ENCODE measurements at regions not wholly inside any gene's neighbourhood (a gene's known extent, or its start where the extent isn't known, plus 50 kb on each side); places are given as distances from the start of the nearest gene placed in this dataset.

GRCh38 chr12:87930033-87930432, 99.2 kb downstream of the C12orf50 start:
- H3K27me3 ChIP-seq (ENCODE audit: insufficient read depth, low read depth, low read length) = no peaks in the 10 kb centered on the region
- H3F3A ChIP-seq (ENCODE audit: insufficient read depth, low read length, poor library complexity, severe bottlenecking) = no peaks in the 10 kb centered on the region
- no peak overlapping the region for H3K4me3 ChIP-seq (ENCODE audit: low read length)
- TF ChIP-seq POLR2AphosphoS5 (IDR thresholded peaks at IDR 0.05) = no peak
- TF ChIP-seq SMC3 (conservative IDR thresholded peaks at IDR 0.05; ENCODE audit: poor library complexity) = no peak
- H3K27ac ChIP-seq (ENCODE audit: low read length) = no peak overlapping the region
- H4K20me1 ChIP-seq (ENCODE audit: insufficient read depth) = no peaks in the 10 kb centered on the region
- H3K36me3 ChIP-seq (ENCODE audit: insufficient read depth, low read length) = no peaks in the 10 kb centered on the region
- H3K4me2 ChIP-seq (ENCODE audit: low read length) = no peak overlapping the region
- H2AFZ ChIP-seq (ENCODE audit: low read depth, low read length) = no peak overlapping the region
- H3K9me3 ChIP-seq (ENCODE audit: low read length) = no peaks in the 10 kb centered on the region
- no peaks in the 10 kb centered on the region for H3K79me2 ChIP-seq (replicated peaks; ENCODE audit: insufficient read depth, low read length)
- no peak overlapping the region for H3K9ac ChIP-seq (ENCODE audit: low read length)
- H3K9me2 ChIP-seq (ENCODE audit: insufficient read depth, low read length) = no peaks in the 10 kb centered on the region

GRCh38 chr12:87929346-87929745, 99.9 kb downstream of the C12orf50 start:
- TF ChIP-seq CTCF (IDR thresholded peaks at IDR 0.05; ENCODE audit: poor library complexity, severe bottlenecking) = no peak
- no peak for TF ChIP-seq RAD21 (conservative IDR thresholded peaks at IDR 0.05)
- TF ChIP-seq EZH2 (IDR thresholded peaks at IDR 0.05; ENCODE audit: borderline replicate concordance, insufficient read depth, low read length, poor library complexity, severe bottlenecking) = no peak
- no peak for TF ChIP-seq SMC3 (conservative IDR thresholded peaks at IDR 0.05; ENCODE audit: poor library complexity)
- TF ChIP-seq REST (IDR thresholded peaks at IDR 0.05; ENCODE audit: borderline replicate concordance) = no peak
- TF ChIP-seq MXI1 (conservative IDR thresholded peaks at IDR 0.05; ENCODE audit: poor library complexity, severe bottlenecking) = no peak
- TF ChIP-seq POLR2AphosphoS5 (IDR thresholded peaks at IDR 0.05) = no peak
- TF ChIP-seq TAF1 (IDR thresholded peaks at IDR 0.05; ENCODE audit: low read depth) = no peak
- TF ChIP-seq EP300 (conservative IDR thresholded peaks at IDR 0.05; ENCODE audit: poor library complexity, severe bottlenecking) = no peak
- Histone ChIP-seq H3K27ac (ENCODE audit: low read length) (no peak overlapping the region), H3K4me3 (ENCODE audit: low read length) (no peak overlapping the region), H4K20me1 (ENCODE audit: insufficient read depth) (no peaks in the 10 kb centered on the region), H3K9ac (ENCODE audit: low read length) (no peak overlapping the region), H3K36me3 (ENCODE audit: insufficient read depth, low read length) (no peaks in the 10 kb centered on the region), H3K9me2 (ENCODE audit: insufficient read depth, low read length) (no peaks in the 10 kb centered on the region), H3K9me3 (ENCODE audit: low read length) (no peaks in the 10 kb centered on the region), H3K4me2 (ENCODE audit: low read length) (no peak overlapping the region), H3F3A (ENCODE audit: insufficient read depth, low read length, poor library complexity, severe bottlenecking) (no peaks in the 10 kb centered on the region), H3K79me2 (replicated peaks; ENCODE audit: insufficient read depth, low read length) (no peaks in the 10 kb centered on the region), H3K27me3 (ENCODE audit: insufficient read depth, low read depth, low read length) (no peaks in the 10 kb centered on the region), H2AFZ (ENCODE audit: low read depth, low read length) (no peak overlapping the region)

GRCh38 chr12:87928031-87928430, 101.2 kb downstream of the C12orf50 start:
- H3K4me2 ChIP-seq (ENCODE audit: low read length) = no peak overlapping the region
- no peaks in the 10 kb centered on the region for H3K27me3 ChIP-seq (ENCODE audit: insufficient read depth, low read depth, low read length)
- no peak overlapping the region for H3K27ac ChIP-seq (ENCODE audit: low read length)
- no peaks in the 10 kb centered on the region for H3K9me2 ChIP-seq (ENCODE audit: insufficient read depth, low read length)
- no peaks in the 10 kb centered on the region for H3K9me3 ChIP-seq (ENCODE audit: low read length)
- H2AFZ ChIP-seq (ENCODE audit: low read depth, low read length) = no peak overlapping the region
- no peaks in the 10 kb centered on the region for H4K20me1 ChIP-seq (ENCODE audit: insufficient read depth)
- H3K79me2 ChIP-seq (replicated peaks; ENCODE audit: insufficient read depth, low read length) = no peaks in the 10 kb centered on the region
- H3K36me3 ChIP-seq (ENCODE audit: insufficient read depth, low read length) = no peaks in the 10 kb centered on the region
- H3F3A ChIP-seq (ENCODE audit: insufficient read depth, low read length, poor library complexity, severe bottlenecking) = no peaks in the 10 kb centered on the region
- H3K9ac ChIP-seq (ENCODE audit: low read length) = no peak overlapping the region
- no peak overlapping the region for H3K4me3 ChIP-seq (ENCODE audit: low read length)
- no peak for TF ChIP-seq EZH2 (IDR thresholded peaks at IDR 0.05; ENCODE audit: borderline replicate concordance, insufficient read depth, low read length, poor library complexity, severe bottlenecking)
- no peak for TF ChIP-seq CTCF (IDR thresholded peaks at IDR 0.05; ENCODE audit: poor library complexity, severe bottlenecking)
- TF ChIP-seq RAD21 (conservative IDR thresholded peaks at IDR 0.05) = no peak
- no peak for TF ChIP-seq EP300 (conservative IDR thresholded peaks at IDR 0.05; ENCODE audit: poor library complexity, severe bottlenecking)
- TF ChIP-seq TAF1 (IDR thresholded peaks at IDR 0.05; ENCODE audit: low read depth) = no peak
- TF ChIP-seq REST (IDR thresholded peaks at IDR 0.05; ENCODE audit: borderline replicate concordance) = no peak
- TF ChIP-seq POLR2AphosphoS5 (IDR thresholded peaks at IDR 0.05) = no peak
- no peak for TF ChIP-seq SMC3 (conservative IDR thresholded peaks at IDR 0.05; ENCODE audit: poor library complexity)
- TF ChIP-seq MXI1 (conservative IDR thresholded peaks at IDR 0.05; ENCODE audit: poor library complexity, severe bottlenecking) = no peak

Measured in neural cell (in vitro differentiated cells).